Brain pericyte (primary cell): ENCODE measurements at regions not wholly inside any gene's neighbourhood (a gene's known extent, or its start where the extent isn't known, plus 50 kb on each side); places are given as distances from the start of the nearest gene placed in this dataset.
"Not testable (repeated sequence)": the region's sequence is repeated elsewhere in the genome, so short reads cannot be mapped to it uniquely, and the experiment has no call there.

Source experiments
- DNase-seq: peaks from one replicate; pipeline ENCODE4 v3.0.0-alpha.2; 2012; ENCODE audit warnings: low read depth, low spot score

DNA sequence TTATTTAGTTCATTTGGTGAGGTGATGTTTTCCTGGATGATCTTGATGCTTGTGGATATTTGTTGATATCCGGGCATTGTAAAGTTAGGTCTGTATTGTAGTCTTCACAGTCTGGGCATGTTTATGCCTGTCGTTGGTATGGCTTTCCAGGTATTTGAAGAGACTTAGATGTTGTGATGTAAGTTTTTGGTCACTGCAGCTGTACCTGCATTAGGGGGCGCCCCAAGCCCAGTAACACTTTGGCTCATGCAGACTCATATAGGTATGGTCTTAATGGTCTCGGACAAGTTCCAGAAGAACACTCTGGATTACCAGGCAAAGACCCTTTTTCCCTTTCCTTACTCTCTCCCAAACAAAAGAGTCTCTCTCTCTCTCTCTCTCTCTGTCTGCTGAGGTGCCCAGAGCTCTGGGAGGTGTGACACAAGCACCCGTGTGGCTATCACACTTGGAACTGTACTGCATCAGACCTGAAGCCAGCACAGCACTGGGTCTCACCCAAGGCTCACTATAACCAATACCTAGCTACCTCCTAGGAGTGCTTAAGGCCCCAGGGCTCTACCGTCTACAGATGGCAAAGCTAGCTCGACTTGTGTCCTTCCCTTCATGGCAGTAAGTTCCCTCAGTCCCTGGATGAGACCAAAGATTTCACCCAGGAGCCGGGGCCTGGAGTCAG is 425.8 kb upstream of the ATXN7L3B start:
- DNase-seq = peak; percentile 10

- DNase-seq = no peak
These were observed 417.7 kb upstream of the ATXN7L3B start for GRCh38 chr12:74119811-74120362.

- no peak for DNase-seq
These were observed 417.0 kb upstream of the ATXN7L3B start for GRCh38 chr12:74120644-74121043.

- peak; percentile 20 for DNase-seq
These were observed 407.9 kb upstream of the ATXN7L3B start for GRCh38 chr12:74129702-74130101.

DNA sequence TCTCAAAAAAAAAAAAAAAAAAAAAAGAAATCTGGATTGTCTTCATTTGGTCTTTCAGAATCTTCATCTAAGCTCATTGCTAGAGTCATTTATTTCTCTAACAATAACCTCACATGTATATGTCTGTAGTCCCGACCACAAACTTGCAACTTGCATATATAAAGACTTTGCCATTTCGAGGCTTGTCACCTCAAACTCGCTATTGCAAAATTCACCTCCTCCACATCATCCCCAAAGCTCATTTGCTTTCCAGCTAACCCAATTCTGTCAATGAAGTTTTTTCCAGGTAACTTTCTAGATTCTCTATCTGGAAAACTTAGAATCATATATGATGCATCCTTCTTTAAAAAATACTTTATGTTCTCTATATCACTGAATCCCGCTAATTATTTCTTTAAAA is 393.2 kb upstream of the ATXN7L3B start:
- DNase-seq = no peak

DNA sequence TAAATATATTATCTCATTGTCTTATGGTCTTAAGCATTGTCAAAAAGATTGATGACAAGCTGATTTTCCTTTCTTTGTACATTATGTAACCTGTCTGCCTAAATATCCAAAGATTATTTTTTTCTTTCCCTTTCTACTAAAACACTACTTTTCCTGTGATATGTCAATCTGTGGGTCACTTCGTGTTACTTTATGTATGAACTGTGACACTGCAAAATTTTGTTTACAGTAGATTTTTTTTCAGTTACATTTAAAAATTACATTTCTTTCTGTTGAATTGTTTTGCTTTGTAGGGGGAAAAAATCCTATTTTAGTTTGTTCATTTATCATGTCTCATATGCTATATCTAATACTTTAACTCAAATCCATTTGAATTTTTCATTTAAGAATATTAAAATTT is 392.3 kb upstream of the ATXN7L3B start:
- no peak for DNase-seq

DNA sequence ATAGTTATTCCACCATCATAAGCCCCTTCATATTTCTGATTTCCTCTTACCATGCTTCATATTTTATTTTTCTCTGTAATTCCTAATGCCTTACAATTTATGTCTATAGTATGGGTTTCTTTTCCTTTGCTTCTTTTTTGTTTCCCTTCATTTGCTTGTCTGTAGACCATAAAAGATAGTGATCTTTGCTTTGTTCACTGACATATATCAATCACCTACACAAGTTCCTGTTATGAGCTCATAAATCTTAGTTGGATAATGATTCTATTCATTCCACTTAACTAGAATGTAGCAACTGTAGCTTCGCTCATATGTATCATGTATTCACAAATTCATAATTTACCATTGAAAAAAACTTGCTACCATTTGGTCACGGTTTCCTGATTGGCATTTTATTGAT is 388.8 kb upstream of the ATXN7L3B start:
- DNase-seq = no peak

- peak; percentile 36 for DNase-seq
These were observed 385.3 kb upstream of the ATXN7L3B start for GRCh38 chr12:74152370-74152769.

DNA sequence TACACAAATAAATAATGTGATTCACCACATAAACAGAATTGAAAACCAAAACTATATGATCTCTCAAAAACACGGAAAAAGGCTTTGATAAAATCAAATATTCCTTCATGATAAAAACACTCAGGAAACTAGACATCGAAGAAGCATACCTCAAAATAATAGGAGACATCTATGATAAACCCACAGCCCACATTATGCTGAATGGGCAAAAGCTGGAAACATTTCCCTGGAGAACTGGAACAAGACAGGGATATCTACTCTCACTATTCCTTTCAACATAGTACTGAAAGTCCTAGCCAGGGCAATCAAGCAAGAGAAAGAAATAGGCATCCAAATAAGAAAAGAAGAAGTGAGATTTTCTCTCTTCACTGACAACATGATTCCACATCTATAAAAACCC is 371.5 kb upstream of the ATXN7L3B start:
- DNase-seq = no peak

GRCh38 chr12:74169607-74170006 is 368.0 kb upstream of the ATXN7L3B start:
- no peak for DNase-seq

DNA sequence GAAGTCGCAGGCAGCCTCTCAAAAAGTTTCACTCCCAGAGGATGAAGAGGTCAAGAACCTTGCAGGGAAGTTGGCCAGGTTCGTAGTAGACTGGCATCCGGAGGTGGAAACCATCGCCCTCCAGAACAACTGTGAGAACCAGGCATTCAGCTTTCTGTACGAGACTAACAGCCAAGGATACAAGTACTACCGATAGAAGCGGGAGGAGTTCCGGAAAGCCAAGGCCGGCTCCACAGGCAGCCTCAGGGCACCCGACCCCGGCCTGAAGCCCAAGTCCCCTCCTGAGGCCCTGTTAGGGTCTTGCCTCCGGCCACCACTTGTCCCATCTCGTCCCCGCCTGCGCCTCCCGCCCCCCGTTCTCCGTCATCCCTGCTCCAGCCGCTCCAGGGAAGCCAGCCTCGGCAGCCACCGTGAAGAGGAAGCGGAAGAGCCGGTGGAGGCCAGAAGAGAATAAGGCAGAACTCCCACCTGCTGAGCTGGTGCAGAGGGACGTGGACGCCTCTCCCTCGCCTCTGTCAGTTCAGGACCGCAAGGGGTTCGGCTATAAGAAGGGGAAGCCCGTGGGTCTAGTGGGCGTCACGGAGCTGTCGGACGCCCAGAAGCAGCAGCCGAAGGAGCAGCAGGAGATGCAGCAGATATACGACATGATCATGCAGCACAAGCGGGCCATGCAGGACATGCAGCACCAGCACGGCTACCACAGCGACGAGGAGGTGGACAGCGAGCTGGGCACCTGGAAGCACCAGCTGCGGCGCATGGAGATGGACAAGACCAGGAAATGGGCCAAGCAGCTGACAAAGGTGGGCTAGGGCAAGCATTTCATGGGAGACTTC is 366.8 kb upstream of the ATXN7L3B start:
- DNase-seq = no peak

- DNase-seq = no peak
These were observed 366.1 kb upstream of the ATXN7L3B start for GRCh38 chr12:74171478-74171909.

DNA sequence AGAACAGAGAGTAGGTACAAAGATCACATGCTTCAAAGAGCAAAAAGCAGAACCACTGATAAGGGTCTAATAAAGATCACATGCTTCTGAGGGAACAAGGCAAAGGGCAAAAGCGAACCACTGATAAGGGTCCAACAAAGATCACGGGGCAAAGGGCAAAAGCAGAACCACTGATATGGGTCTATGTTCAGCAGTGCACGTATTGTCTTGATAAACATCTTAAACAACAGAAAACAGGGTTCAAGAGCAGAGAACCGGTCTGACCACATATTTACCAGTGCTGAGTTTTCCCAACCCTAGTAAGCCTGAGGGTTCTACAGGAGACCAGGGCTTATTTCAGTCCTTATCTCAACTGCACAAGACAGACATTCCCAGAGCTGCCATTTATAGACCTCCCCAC is 362.7 kb upstream of the ATXN7L3B start:
- DNase-seq = not testable (repeated sequence)

DNA sequence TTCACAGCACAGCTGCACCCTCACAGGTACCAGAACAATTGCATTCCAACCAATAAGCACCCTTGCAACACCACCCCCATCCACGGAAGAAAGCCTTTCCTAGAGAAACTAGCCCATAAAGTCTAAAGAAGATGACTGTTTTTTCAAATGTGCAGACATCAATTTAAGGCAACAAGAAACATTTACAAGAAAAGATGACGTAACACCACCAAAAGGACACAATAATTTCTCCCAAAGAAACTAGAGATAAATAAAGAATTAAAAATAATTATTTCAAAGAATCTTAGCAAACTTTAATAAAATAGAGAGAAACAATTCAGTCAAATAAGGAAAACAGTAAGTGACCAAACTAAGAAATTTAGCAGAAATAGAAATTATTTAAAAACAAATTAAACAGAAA is 352.3 kb upstream of the ATXN7L3B start:
- no peak for DNase-seq

GRCh38 chr12:74193191-74193590 is 344.4 kb upstream of the ATXN7L3B start:
- DNase-seq = no peak

DNA sequence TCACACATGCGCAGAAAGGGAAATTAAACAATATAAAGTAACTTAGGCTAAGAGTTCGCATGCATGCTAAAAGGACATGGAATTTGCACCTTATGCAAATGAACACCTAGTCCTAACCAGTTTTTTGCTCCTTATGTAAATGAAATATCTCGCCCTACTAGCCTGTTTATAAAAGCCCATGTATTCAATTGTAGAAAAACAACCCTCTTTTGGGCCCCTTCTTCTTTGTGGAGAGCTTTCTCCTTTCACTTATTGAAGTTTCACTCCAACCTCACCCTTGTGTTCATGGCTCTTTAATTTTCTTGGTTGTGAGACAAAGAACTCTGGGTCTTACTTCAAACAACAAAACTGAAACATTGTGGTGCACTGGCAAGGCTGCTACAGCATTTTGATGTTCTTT is 333.4 kb upstream of the ATXN7L3B start:
- no peak for DNase-seq

GRCh38 chr12:74227846-74228545 is 309.6 kb upstream of the ATXN7L3B start:
- no peak for DNase-seq

DNA sequence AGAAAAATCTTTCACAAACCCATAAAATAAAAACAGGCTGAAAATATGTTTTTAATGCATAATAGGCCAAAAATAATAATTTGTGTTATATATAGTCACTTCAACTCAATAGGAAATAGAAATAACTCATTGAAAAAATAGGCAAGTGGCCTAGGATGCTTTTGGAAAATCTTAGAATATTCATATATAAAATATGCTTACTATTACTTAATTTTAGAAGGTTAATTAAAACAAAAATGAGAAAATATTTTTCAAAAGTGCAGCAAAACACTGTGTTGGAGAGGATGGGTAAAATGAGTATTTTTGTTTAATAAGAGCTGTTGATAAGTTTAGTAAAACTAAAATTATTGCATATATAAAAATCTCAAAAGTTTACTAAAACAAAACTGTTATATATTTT is 308.0 kb upstream of the ATXN7L3B start:
- DNase-seq = no peak

DNA sequence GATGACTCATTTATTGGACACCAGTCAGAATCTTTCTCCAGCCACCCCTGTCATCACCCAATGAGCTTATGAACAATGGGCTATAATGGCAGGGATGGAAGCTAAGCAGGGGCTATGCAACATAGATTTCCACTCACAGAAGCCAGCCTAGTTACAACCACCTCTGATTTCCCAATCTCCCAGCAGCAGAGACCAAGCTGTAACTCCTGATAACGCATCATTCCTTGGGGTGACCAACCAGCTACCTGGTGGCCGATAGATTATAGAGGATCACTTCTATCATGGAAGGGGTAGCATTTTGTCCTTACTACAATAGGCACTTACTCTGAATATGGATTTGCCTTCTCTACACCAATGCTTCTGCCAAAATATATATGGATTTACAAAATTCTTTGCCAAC is 302.3 kb upstream of the ATXN7L3B start:
- DNase-seq = no peak

DNA sequence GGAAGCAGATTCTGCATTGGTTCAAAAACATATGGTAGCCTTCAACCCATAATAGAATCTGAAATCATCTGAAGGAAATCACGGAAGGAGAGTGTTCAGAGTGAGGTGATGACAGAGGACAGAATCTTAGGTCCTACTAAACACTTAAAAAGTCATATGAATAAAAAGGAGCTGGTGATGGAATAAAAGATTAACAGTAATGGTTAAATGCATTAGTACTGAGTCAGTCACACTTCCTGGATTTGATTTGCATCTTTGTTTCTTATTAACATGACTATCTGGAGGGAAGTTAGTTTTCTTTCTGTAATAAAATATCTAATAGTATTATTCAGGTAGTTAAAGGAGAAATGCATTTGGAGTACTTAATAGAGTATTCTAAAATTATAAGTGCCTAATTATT is 296.3 kb upstream of the ATXN7L3B start:
- DNase-seq = no peak

GRCh38 chr12:74242088-74242487 is 295.5 kb upstream of the ATXN7L3B start:
- no peak for DNase-seq

DNA sequence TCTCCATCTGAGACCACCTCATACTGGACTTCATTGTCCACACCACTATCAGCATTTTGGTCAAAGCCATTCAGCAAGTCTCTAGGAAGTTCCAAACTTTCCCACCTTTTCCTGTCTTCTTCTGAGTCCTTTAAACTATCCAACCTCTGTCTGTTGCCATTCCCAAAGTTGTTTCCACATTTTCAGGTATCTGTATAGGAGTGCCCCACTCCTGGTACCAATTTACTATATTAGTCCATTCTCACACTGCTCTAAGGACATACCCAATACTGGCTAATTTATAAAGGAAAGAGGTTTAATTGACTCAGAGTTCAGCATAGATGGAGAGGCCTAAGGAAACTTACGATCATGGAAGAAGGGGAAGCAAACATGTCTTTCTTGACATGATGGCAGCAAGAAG is 292.2 kb upstream of the ATXN7L3B start:
- no peak for DNase-seq
